HS-5 (cell line): ENCODE measurements at regions not wholly inside any gene's neighbourhood (a gene's known extent, or its start where the extent isn't known, plus 50 kb on each side); places are given as distances from the start of the nearest gene placed in this dataset.

Experiments used
- DNase-seq: peaks from one replicate; pipeline ENCODE4 v3.0.0-alpha.2; 2012; ENCODE audit warnings: low read depth

DNA sequence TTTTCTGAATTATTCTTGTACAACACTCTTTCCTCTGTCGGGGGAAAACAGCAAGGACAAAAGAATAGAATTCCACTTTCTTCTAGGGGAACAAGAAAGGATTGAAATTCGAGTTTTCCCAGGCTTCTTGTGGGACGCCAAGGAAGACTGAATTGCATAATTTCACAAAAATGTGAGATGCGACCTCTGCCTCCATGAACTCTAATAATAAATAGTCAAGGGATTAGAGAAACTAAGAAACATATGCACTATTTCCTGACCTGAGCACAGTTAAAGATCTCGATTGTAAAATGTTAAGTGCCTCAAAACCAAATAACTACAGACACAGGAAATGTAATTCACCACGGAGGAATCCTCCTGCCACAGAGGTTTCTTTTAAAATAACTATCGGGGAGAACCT lies 117.3 kb upstream of the MARK1 start:
- DNase-seq = no peak

DNA sequence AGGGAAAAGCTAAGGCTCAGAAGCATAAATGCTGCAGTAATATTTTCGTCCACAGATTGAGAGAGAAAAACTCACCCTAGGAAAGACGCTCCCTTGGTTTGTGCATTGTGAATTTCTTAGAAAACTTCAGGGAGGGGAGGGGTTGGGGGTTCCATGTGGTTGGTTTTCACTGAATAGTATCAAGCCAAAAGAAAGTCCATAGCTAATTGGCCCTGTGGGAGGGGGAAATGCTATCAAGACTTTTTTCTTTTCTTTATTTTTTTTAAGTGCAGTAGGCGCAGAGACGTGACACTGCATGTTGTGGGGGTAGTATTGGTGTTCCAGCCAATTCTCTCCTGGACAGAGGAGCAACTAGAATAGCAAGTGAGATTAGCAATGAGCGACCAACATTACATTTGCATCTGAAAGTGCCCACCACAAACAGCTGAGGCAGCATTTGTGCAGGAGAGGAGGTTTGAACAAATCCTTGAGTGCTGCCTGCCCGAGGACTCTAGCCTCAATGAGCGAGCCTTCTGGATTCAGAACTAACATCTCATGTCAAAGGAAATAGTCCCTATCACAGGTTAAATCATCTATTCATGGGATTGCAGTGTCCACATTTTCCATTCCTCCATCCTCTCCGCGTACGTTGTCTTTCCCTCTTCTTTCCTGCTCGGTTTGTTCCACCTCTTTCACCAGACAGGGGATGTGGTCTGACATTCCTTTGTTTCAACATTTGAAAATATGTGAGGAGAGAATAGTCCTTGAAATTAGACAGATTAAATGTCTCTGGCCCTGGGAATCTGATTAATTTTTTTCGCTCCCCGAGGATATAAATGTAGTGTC lies 118.0 kb upstream of the MARK1 start:
- no peak for DNase-seq

DNA sequence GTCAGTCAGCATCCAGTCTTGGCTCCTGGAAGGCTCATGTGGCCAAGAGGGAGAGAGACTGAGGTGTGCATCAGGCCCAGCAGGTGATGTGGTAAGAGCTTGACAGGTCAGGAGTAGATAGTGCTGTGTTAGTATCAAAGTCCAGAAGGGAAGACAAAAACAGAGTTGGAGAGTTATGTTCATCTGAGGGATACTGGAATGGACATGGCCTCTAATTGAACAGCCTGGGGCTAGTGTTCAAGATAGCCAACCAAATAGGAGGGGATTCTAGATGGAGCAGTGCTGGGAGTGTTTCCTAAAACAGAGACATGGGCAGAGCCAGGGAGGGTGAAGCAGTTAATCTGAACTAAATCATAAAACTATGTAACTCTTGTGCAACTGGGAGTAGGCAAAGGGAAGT lies 120.7 kb upstream of the MARK1 start:
- DNase-seq = no peak

DNA sequence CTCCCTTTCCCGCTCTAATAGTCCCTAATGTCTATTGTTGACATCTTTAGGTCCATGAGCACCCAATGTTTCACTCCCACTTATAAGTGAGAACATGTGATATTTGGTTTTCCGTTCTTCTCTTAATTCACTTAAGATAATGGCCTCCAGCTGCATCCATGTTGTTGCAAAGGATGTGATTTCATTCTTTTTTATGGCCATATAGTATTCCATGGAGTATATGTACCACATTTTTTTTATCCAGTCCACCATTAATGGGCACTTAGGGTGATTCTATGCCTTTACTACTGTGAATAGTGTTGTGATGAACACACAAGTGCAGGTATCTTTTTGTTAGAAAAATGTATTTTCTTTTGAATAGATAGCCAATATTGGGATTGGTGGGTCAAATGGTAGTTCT lies 126.0 kb upstream of the RAB3GAP2 start:
- DNase-seq = no peak

DNA sequence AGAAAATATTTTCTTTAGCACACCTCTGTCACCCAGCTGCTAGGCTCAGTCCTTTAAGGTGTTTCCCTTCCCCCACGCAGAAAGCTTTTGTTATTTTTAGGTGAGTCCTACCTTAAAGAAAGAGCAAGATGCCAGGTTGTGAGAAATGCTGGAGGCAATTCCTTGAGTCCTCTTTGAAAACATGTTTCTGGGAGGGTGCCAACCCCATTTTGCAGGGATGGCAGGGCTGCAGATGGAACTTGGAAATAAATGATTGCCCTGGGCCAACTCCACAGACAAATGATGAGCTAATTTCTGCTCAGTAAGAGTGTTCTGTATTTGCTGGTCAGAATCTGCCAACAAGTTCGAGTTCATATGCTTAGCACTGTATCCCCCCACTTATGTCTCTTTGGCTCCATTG lies 119.2 kb upstream of the RAB3GAP2 start:
- DNase-seq = no peak

DNA sequence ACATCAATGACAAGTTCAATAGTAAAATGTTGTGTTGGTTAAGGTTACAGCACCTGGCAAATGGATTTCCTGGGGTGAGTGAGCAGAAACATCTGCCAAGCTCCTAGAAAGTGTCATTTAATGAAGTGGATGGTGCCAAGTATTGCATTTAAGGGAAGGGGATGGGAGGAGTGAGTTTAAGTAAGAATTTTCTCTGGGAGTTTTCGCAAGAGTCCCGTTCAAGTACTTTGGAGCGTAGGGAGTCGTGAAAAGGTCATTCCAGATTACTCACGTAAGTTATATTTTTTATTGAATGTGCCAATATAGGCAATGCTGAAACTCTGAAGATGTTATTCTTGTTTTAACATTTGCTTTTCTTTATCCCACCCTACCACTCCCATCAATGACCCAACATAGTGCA lies 117.4 kb upstream of the RAB3GAP2 start:
- no peak for DNase-seq

DNA sequence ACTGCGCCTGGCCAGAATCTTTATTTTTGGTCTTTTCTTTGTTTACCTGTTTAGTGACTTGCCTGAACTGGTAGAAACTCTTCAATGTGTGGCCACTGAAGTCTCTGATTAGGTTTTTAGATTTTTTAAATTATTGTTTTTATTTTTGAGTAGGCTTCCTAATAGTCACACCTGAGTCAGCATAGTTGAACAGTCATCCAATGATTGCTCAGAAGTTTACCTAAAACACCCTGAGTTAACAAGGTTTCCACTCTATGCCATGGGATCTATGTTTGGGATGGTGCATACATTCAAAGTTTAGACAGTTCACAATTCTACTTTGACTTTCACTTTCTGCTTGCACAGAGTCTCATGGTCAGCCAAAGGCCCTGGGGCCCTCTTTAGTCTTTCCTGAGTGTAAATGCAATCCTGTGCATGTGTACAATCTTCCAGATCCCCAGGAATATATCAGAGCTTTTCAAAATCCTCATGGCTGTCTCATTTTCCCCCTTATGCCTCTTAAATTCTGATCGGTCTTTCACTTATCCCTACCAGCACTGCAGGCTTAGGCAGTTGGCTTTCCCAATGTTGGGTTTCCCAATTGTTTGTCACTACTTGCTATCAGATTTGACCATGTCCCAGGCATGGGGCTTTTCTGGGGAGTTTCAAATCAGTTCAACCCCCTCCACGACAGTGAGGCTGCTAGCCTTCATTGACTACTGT lies 114.4 kb upstream of the RAB3GAP2 start:
- no peak for DNase-seq

DNA sequence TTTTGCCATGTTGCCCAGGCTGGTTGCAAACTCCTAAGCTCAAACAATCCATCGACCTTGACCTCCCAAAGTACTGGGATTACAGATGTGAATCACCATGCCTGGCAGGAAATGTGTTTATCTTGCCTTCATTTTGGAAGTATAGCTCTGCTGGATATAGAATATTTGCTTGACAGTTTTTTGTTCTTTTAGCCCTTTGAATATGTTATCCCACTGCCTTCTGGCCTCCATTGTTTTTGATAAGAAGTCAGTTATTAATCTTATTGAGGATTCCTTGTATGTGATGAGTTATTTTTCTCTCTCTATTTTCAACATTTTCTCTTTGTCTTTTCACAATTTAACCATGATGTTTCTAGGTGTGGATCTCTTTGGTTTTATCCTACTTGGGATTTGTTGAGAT lies 112.9 kb upstream of the RAB3GAP2 start:
- DNase-seq = no peak

DNA sequence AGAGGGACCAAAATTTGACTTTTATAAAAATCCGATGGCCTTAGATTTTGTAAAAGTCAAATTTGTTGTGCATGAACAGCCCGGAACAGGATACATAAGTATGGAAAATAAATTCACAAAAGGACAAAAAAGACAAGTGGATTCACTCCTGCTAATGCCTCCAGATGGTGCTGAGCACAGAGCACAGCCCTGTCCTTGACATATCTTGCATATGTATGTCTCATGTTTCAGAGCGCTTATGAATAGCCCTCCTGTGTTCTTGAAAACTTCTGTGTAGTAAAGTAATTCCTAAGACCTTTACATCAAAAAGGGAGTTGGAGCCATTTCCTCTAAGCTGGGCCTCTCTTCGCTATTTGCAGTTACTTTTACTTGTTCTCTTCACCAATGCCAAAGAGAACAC lies 110.7 kb upstream of the RAB3GAP2 start:
- no peak for DNase-seq

DNA sequence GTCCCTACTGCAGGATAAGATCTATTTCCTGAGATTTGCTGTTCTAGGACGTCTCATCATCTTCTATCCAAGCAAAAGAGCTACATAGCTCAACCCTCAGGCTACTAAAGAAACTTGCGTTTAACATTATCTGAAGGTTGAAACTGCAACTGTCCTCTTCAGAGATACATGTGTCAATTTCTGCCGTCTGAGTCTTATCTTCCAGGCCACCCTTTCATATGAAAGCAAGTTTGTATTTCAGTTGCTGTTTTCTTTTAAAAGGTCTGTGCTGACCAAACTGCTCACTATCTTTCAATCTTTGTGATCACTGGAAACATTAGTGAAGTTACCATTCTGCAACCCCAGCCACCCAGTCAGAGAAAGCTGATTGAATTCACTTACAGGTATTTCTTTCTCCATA lies 108.6 kb upstream of the RAB3GAP2 start:
- no peak for DNase-seq

DNA sequence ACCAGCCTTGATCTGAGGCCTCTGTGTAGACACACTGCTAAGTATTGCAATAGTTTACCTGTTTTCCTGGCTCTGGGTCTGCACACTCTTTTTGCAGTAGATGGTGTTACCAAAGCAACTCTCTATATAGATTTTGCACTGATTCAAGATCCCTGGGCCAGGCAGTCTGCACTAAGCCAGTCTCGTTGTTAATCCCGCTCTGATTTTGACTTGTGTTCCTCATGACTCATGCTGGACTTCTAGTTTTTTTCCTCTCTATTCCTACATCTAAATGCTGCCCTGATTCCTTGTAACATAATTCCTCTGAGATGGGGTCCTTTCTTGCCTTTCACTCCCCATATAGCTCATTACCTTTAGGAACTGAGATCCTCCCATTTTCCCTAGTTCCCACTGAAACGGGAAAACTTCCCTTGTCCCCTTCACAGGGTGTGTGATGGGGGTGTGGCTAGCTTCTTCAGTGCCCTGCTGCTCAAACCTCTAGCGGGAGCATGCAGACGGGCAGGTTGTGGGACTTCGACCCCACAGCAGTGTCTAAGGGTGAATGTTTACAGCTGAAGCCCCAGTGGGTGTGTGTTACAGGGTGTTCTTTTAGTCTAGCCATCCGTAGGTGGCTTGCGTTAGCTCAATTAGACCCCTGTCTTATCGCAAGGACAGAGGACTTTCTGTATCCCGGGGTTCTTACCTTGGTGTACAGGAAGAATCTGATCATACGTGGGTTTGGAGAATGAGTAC lies 106.5 kb upstream of the RAB3GAP2 start:
- no peak for DNase-seq

DNA sequence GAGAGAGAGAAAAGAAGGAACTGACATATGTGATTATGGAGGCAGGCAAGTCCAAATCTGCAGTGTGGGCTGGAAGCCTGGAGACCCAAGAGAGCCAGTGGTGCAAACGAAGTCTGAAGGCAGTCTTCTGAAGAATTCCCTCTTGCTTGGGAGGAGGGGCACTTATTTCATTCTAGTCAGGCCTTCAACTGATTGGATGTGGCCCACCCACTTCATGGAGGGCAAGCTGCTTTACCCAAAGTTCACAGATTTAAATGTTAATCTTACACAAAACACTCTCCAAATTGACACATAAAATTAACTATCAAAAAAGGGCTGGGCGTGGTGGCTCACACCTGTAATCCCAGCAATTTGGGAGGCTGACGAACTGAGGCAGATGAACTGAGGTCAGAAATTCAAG lies 103.5 kb upstream of the RAB3GAP2 start:
- DNase-seq = no peak

DNA sequence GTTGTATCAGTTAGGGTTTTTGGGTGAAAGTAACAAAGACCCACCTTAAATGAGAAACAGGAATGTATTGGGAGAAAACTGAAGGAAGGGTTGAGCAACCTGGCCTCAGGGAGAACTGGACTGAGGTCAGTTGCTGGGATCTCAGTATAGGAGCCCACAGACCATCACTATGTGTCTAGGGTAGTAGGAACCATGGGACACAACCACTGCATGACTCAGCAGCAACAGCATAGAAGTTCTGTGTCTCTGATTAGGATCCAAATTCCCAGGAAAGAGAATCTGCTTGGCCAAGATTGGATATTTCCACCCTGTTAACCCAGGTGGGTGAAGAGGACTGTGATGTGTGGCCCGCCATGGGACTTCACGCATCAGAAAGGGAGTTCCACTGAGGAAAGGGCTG lies 102.2 kb upstream of the RAB3GAP2 start:
- no peak for DNase-seq

DNA sequence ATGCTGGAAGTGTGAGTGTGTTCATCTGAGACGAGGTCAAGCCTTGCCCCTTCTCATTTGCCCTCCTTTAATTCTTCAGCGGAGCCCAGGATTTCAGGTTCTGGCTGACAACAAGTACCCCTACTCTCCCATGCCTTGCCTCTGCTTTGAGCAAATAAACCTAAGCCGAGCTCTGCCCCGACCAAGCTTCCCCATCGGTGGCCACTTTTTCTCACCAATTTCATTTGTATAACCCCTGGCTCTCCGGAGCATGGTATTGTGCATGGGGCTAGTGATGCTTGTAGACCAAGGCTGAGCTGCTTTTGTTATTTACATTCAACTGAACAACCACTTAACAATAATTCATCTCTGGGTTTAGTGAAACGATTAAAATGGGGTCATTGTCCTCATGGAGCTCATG lies 100.2 kb upstream of the RAB3GAP2 start:
- DNase-seq = no peak

DNA sequence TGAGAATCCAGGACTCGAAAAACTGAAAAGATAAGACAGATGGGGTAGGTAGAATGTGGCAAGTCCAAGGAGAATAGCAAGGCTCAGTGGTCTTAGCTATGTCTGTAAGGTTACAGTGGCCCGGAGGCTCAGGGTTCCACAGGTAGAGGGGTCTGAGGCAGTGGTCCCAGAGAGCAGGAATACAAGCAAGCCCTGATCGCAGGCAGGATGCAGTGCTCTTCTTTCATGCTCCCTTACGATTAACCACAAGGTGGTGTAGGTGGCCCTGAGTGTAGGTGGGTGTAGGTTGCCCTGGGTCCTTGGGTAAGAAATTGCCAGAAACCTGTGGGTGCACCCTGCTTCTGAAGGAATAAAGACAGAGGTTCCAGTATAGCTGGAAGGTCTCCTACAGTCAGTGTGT lies 99.1 kb upstream of the RAB3GAP2 start:
- no peak for DNase-seq

DNA sequence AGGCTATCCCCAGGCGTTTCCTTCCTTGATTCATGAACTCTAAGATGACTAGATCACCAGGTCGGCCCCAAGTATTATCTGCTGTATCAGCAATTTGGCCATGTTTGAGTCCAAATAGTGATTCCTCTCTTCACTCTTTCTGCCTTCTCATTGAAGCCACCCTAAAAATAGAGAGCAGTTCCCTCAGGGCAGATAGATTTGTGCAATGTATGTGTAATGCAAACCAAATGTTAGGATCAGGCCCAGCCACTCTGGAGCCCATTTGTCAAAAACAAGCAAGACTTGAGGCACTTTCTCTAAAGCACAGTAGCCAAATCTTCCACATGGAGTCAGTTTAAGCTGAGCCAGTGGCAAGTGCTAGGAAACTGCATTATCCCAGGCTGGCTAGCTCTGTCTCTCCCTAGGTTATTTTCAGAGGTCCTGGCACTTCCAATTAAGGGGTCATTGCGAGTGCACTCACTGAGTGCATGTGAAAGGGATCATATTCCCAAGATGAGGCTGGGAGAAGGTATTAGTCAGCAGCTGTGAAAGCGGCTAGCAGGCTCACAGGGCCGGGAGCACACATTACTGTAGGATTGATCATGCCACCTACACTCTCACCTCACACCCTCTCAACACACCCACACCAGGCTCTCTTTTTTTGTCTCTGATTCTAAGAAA lies 97.9 kb upstream of the RAB3GAP2 start:
- DNase-seq = peak; percentile 84

DNA sequence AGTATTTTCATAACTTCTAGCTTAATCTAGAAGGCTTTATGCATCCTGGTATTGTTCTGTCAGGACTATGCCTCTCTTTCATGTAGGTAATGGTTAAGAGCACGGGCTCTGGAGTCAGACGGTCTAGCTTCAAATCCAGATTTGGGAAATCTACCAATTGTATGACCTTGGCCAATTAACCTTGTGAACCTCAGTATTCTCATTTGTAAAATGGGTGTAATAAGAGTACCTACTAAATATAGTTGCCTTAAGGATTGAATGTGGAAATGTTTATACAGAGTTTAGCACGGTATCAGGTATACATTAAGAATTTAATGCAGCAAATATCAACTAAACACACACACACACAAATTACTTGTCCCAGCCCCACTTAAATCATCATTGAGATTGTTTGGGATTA lies 97.3 kb upstream of the RAB3GAP2 start:
- no peak for DNase-seq

DNA sequence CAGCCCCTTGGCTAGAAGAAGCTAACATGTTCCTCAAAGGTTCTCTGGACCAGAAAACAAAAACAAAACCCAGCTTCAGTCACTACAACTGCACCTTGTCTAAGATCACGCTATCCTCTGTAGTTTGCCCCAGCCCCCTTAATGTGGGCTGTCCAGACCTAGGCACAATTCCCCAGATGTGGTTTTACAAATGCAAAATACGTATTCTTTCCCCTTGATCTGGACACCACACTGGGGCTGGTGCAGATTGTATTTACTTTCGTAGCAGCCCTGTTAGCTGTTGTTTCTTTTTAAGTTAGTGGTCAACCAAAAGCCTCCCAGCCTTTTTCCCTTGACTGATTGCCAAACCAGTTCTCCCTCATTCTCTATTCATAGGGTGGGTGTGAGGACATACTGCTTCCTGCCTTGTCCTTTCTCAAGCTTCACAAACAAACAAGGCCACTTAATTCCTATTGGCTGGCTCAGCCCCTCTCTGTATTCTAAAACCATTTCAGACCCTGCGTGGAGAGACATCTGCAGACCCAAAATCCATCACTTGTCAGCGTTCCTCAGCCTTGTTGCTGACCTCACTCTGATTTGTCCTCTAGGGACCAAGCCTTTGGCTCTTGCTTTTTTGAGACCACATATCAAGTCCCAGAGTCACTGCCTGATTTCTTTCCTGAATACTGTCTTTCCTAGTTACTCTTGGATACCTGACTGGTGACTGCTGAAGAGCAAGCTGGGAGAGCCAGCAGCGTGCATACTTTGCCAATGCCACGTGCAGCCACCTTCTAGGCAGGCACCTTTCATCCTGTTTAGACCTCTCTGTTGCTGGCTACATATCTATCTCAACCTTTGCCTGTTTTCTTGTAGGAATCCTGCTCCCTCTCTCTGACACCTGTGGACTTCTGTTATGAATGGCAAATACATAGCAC lies 96.4 kb upstream of the RAB3GAP2 start:
- no peak for DNase-seq

DNA sequence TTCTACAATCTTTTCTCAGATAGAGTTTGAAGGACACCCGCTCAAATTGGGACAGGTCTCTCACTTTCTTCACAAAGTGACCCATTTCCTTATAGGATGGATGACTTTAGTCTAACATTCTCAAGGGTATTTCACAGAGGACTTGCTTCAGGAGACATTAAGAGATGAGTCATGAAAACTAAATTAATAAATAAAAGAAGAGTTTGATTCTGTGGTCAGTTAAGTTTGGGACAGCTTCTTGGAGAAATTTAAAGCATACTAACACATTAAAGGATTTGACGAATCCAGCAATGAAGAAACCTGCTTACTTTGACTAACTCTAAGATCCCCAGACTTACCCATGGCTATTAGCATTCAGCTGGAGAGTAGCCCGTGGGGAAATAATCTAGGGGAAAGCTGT lies 95.6 kb upstream of the RAB3GAP2 start:
- no peak for DNase-seq

DNA sequence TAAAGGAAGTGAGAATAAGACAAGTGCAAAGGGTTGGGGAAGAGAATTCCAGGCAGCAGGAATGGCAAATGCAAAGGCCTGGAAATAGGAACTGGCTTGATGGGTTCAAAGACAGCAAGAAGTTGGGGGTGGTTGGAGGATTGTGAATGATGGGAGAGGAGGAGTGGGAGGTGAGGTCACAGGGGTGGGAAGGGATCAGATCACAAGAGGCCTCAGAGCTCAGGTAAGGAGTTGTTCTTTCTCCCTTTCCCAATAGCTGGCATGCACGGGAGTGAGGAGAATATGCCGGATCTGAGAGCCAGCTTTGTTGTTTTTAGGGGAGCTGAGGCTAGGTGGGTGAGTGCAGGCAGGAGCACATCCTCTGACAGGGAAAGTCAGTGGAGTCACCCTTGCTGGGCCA lies 94.0 kb upstream of the RAB3GAP2 start:
- no peak for DNase-seq

DNA sequence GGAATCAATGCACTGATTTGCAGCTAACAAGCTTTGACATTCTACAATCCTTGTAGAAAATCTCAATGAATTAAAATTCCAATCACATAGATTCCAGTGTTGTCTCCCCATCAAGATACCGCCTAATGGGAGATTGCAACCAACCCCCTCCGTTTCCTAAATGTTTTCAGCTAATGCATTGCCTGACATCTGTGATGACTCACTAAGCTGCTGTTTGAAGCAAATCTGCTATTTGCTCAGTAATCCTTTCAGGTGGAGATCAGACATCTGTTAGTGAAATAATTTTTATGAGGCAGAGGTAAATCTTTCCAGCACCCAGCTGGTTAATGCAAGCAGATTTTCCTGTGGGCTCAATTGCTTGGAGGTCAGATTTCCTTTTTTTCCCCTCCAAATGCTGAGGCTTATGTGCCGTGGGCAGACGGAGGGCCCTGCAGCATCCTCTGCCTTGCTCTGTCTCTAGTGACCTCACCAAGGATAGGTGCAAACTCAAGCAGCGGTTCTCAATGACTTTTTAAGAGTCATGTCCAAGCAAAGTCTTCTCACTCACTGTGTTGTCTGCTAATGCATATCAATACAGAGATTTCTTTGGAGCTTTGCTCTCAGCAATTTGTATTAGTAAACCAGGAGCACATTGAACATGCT lies 91.1 kb upstream of the RAB3GAP2 start:
- no peak for DNase-seq
